GM12878 (cell line): ENCODE measurements at regions not wholly inside any gene's neighbourhood (a gene's known extent, or its start where the extent isn't known, plus 50 kb on each side); places are given as distances from the start of the nearest gene placed in this dataset.

ENCODE experiments used
- CHD4 ChIP-seq: fragments of 200-600 bp; sonication (generic); IDR thresholded peaks from 2 replicates; pipeline ENCODE4 v1.6.1; 2016; ENCODE audit warnings: mild to moderate bottlenecking
- ESRRA ChIP-seq: IDR thresholded peaks from 2 replicates; pipeline ENCODE4 v1.6.1; 2012; ENCODE audit warnings: mild to moderate bottlenecking, low read length, improper control_type of control experiment
- MXI1 ChIP-seq: fragments of 150-350 bp; IDR thresholded peaks from 2 replicates; pipeline ENCODE4 v1.6.1; 2011; ENCODE audit warnings: low read depth, mild to moderate bottlenecking, inconsistent platforms, low read length, improper control_type of control experiment
- POLR2AphosphoS5 ChIP-seq: IDR thresholded peaks from 2 replicates; pipeline ENCODE4 v1.6.1; 2011; ENCODE audit warnings: mild to moderate bottlenecking, low read length, inconsistent platforms
- RBBP5 ChIP-seq: fragments of 200-600 bp; sonication (generic); conservative IDR thresholded peaks from 2 replicates; pipeline ENCODE4 v1.6.1; 2016
- TCF7 ChIP-seq: IDR thresholded peaks from 2 replicates; pipeline ENCODE4 v1.6.1; 2014; ENCODE audit warnings: antibody characterized with exemption, borderline replicate concordance
- TF ChIP-seq, protein P1 (sequence below), 3 experiments: IDR thresholded peaks in 2 of 3; conservative IDR thresholded peaks in 1 of 3; 2 replicates each; pipeline ENCODE4 v1.5.1; 2011; ENCODE audit warnings: low read depth in 3 of 3, low read length in 3 of 3, mild to moderate bottlenecking in 3 of 3, control low read depth in 2 of 3, moderate library complexity in 2 of 3, inconsistent platforms in 1 of 3, mixed read lengths in 1 of 3; ENCODE audit not compliant: control insufficient read depth in 2 of 3, insufficient read depth in 1 of 3; ENCODE audit errors: extremely low read depth in 1 of 3

DNA sequence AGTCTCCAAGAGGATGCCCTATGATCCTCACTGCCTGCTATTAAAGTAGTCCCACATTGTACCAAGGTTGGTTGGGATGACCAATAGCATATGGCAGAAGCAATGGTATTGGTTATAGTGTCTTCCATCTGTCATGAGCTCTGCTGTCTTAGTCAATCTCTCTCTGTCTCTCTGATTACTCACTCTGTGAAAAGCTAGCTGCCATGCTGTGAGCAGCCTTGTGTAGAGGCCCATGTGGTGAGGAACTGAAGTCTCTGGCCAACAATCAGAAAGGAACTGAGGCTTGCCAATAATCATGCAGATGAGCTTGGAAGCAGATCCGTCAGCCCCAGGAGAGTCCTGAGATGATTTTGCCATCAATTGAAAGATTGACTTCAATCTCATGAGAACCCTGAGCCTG lies 60.3 kb upstream of the CFAP161 start:
- TF ChIP-seq, protein P1, sequence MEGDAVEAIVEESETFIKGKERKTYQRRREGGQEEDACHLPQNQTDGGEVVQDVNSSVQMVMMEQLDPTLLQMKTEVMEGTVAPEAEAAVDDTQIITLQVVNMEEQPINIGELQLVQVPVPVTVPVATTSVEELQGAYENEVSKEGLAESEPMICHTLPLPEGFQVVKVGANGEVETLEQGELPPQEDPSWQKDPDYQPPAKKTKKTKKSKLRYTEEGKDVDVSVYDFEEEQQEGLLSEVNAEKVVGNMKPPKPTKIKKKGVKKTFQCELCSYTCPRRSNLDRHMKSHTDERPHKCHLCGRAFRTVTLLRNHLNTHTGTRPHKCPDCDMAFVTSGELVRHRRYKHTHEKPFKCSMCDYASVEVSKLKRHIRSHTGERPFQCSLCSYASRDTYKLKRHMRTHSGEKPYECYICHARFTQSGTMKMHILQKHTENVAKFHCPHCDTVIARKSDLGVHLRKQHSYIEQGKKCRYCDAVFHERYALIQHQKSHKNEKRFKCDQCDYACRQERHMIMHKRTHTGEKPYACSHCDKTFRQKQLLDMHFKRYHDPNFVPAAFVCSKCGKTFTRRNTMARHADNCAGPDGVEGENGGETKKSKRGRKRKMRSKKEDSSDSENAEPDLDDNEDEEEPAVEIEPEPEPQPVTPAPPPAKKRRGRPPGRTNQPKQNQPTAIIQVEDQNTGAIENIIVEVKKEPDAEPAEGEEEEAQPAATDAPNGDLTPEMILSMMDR (IDR thresholded peaks at IDR 0.05 in 2 of 3, conservative IDR thresholded peaks at IDR 0.05 in 1 of 3; ENCODE audit: control insufficient read depth in 2 of 3, extremely low read depth in 1 of 3, insufficient read depth in 1 of 3, low read depth in 3 of 3, low read length in 3 of 3) = no peak
- TF ChIP-seq MXI1 = no peak
- TF ChIP-seq ESRRA = no peak
- TF ChIP-seq CHD4 = no peak
- TF ChIP-seq POLR2AphosphoS5 = no peak
- no peak for TF ChIP-seq TCF7
- no peak for TF ChIP-seq RBBP5
